CD8-positive, alpha-beta memory T cell (primary cell): ENCODE measurements at regions not wholly inside any gene's neighbourhood (a gene's known extent, or its start where the extent isn't known, plus 50 kb on each side); places are given as distances from the start of the nearest gene placed in this dataset.
"Not testable (repeated sequence)": the region's sequence is repeated elsewhere in the genome, so short reads cannot be mapped to it uniquely, and the experiment has no call there.

Experiments used
- CTCF ChIA-PET: fragments of 350-600 bp; sonication (Branson Sonifier 250); formaldehyde crosslinking; loops from one replicate; lab custom pipeline; 2021; ENCODE audit warnings: antibody characterized with exemption; lab: Charles Lee
- POLR2A ChIA-PET: fragments of 350-600 bp; sonication (Branson Sonifier 250); formaldehyde crosslinking; loops from one replicate; lab custom pipeline; 2021; ENCODE audit warnings: antibody characterized with exemption; lab: Charles Lee
- DNase-seq, 5 donors: peaks; one replicate each; pipeline versions ENCODE4 v3.0.0 to v3.0.0-alpha.2; 2020 to 2022; ENCODE audit warnings: mixed read lengths in 1 of 5
- H3K27ac ChIP-seq: one replicate; pipeline ENCODE4 v1.7.0; 2013; ENCODE audit warnings: low read depth, mild to moderate bottlenecking, low read length, moderate library complexity
- H3K27me3 ChIP-seq: 2 replicates; pipeline ENCODE4 v1.7.0; 2013; ENCODE audit warnings: low read length, mild to moderate bottlenecking; ENCODE audit not compliant: insufficient read depth, poor library complexity, severe bottlenecking
- H3K36me3 ChIP-seq: 2 replicates; pipeline ENCODE4 v1.7.0; 2013; ENCODE audit warnings: mild to moderate bottlenecking, low read length, moderate library complexity; ENCODE audit not compliant: insufficient read depth
- H3K4me1 ChIP-seq: 2 replicates; pipeline ENCODE4 v1.7.0; 2013; ENCODE audit warnings: mild to moderate bottlenecking, low read length, moderate library complexity; ENCODE audit not compliant: insufficient read depth
- H3K4me3 ChIP-seq: 2 replicates; pipeline ENCODE4 v1.7.0; 2013; ENCODE audit warnings: mild to moderate bottlenecking, low read length
- H3K9me3 ChIP-seq: 2 replicates; pipeline ENCODE4 v1.7.0; 2013; ENCODE audit warnings: mild to moderate bottlenecking, low read length
- H3K27ac Mint-ChIP-seq, 8 donors: one replicate each; pipeline ENCODE4 v1.8.0; 2020 to 2021; ENCODE audit warnings: mixed read lengths in 8 of 8, mild to moderate bottlenecking in 6 of 8, inconsistent platforms in 3 of 8, moderate library complexity in 3 of 8
- H3K27me3 Mint-ChIP-seq, 2 donors: one replicate each; pipeline ENCODE4 v1.8.0; 2020 to 2021; ENCODE audit warnings: mixed read lengths in 2 of 2, mild to moderate bottlenecking in 1 of 2, moderate library complexity in 1 of 2
- H3K36me3 Mint-ChIP-seq, 3 donors: one replicate each; pipeline ENCODE4 v1.8.0; 2020 to 2021; ENCODE audit warnings: mixed read lengths in 3 of 3, inconsistent platforms in 1 of 3, mild to moderate bottlenecking in 1 of 3
- H3K4me1 Mint-ChIP-seq, 3 donors: one replicate each; pipeline ENCODE4 v1.8.0; 2020 to 2021; ENCODE audit warnings: mixed read lengths in 3 of 3, inconsistent platforms in 1 of 3, mild to moderate bottlenecking in 1 of 3
- H3K4me3 Mint-ChIP-seq, 7 donors: one replicate each; pipeline ENCODE4 v1.8.0; 2020 to 2021; ENCODE audit warnings: mixed read lengths in 7 of 7, mild to moderate bottlenecking in 6 of 7, moderate library complexity in 4 of 7, inconsistent platforms in 2 of 7
- H3K9me3 Mint-ChIP-seq, 5 donors: one replicate each; pipeline ENCODE4 v1.8.0; 2020 to 2022; ENCODE audit warnings: mixed read lengths in 5 of 5, mild to moderate bottlenecking in 3 of 5, moderate library complexity in 2 of 5, inconsistent platforms in 1 of 5

DNA sequence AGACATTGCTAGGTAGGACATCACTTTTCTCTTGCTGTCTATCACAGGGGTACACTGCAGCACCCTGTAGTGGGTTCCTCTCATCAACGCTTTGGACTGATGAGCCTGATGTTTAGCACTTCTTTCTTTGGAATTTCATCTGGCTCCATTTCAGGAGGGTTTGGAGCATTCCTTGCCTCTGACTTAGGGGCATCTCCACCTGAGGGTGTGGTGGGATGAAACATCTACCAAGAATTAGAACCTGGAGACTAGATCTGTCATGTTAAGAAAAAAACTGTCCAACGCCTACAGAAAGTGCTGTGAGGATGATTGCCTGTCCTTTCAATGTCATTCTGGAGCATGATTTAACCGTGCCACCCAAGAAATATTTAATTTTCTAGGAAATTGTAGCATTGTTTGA is 648.4 kb downstream of the ETS1 start:
- Histone ChIP-seq H3K9me3 (no peaks in the 10 kb centered on the region), H3K4me3 (no peak overlapping the region), H3K36me3 (no peaks in the 10 kb centered on the region), H3K4me1 (no peaks in the 10 kb centered on the region), H3K27me3 (peaks cover 6% of the 10 kb centered on the region), H3K27ac (no peak overlapping the region)
- peaks cover 14 to 28% of the 10 kb centered on the region in 2 donors for H3K27me3 Mint-ChIP-seq
- no peaks in the 10 kb centered on the region for H3K36me3 Mint-ChIP-seq
- no peaks in the 10 kb centered on the region for H3K4me1 Mint-ChIP-seq
- POLR2A ChIA-PET = no interaction called here
- no peak overlapping the region for H3K4me3 Mint-ChIP-seq
- H3K9me3 Mint-ChIP-seq = peaks cover 0 to 4% (median 2%) of the 10 kb centered on the region in 5 donors
- no peak for DNase-seq
- CTCF ChIA-PET = no interaction called here
- H3K27ac Mint-ChIP-seq = no peak overlapping the region

- CTCF ChIA-PET = no interaction called here
- Histone ChIP-seq H3K36me3 (no peaks in the 10 kb centered on the region), H3K27me3 (peaks cover 6% of the 10 kb centered on the region), H3K27ac (no peak overlapping the region), H3K4me1 (no peaks in the 10 kb centered on the region), H3K4me3 (no peak overlapping the region), H3K9me3 (no peaks in the 10 kb centered on the region)
- Mint-ChIP-seq H3K27ac (no peak overlapping the region), H3K36me3 (no peaks in the 10 kb centered on the region), H3K9me3 (peaks cover 0 to 4% (median 0%) of the 10 kb centered on the region in 5 donors), H3K4me1 (no peaks in the 10 kb centered on the region), H3K4me3 (no peak overlapping the region), H3K27me3 (peaks cover 15 to 28% of the 10 kb centered on the region in 2 donors)
- POLR2A ChIA-PET = no interaction called here
- no peak for DNase-seq
Observed at GRCh38 chr11:127935081-127935480, 652.3 kb downstream of the ETS1 start.

GRCh38 chr11:127933961-127934360 is 653.4 kb downstream of the ETS1 start:
- H3K9me3 ChIP-seq, DNase-seq, H3K4me3 Mint-ChIP-seq, H3K27ac ChIP-seq, H3K27ac Mint-ChIP-seq, H3K36me3 Mint-ChIP-seq, H3K9me3 Mint-ChIP-seq, CTCF ChIA-PET, H3K27me3 ChIP-seq, H3K4me1 ChIP-seq, H3K4me3 ChIP-seq, POLR2A ChIA-PET, H3K36me3 ChIP-seq, H3K4me1 Mint-ChIP-seq: not testable (repeated sequence)
- H3K27me3 Mint-ChIP-seq = peaks cover 12 to 31% of the 10 kb centered on the region in 2 donors

- Mint-ChIP-seq H3K4me1 (no peaks in the 10 kb centered on the region), H3K36me3 (no peaks in the 10 kb centered on the region), H3K9me3 (peaks cover 0 to 8% (median 0%) of the 10 kb centered on the region in 5 donors), H3K27ac (no peak overlapping the region), H3K4me3 (no peak overlapping the region), H3K27me3 (peaks cover 13 to 33% of the 10 kb centered on the region in 2 donors)
- H3K4me1 ChIP-seq = no peaks in the 10 kb centered on the region
- peaks cover 6% of the 10 kb centered on the region for H3K27me3 ChIP-seq
- H3K9me3 ChIP-seq = no peaks in the 10 kb centered on the region
- ChIA-PET POLR2A (no interaction called here), CTCF (no interaction called here)
- no peak overlapping the region for H3K27ac ChIP-seq
- no peak overlapping the region for H3K4me3 ChIP-seq
- H3K36me3 ChIP-seq = no peaks in the 10 kb centered on the region
- DNase-seq = no peak
Observed at GRCh38 chr11:127931803-127932202, 655.6 kb downstream of the ETS1 start.

- peaks cover 0 to 1% (median 0%) of the 10 kb centered on the region in 3 donors for H3K36me3 Mint-ChIP-seq
- H3K27ac Mint-ChIP-seq = no peak overlapping the region
- Histone ChIP-seq H3K27ac (no peak overlapping the region), H3K36me3 (no peaks in the 10 kb centered on the region), H3K27me3 (no peaks in the 10 kb centered on the region), H3K9me3 (no peaks in the 10 kb centered on the region), H3K4me3 (no peak overlapping the region), H3K4me1 (no peaks in the 10 kb centered on the region)
- POLR2A ChIA-PET = no interaction called here
- H3K27me3 Mint-ChIP-seq = peaks cover 13 to 37% of the 10 kb centered on the region in 2 donors
- no peak for DNase-seq
- CTCF ChIA-PET = no interaction called here
- no peaks in the 10 kb centered on the region for H3K4me1 Mint-ChIP-seq
- no peak overlapping the region for H3K4me3 Mint-ChIP-seq
- peaks cover 0 to 5% (median 0%) of the 10 kb centered on the region in 5 donors for H3K9me3 Mint-ChIP-seq
Observed at GRCh38 chr11:127926721-127927120, 660.6 kb downstream of the ETS1 start.

- no peak for DNase-seq
- CTCF ChIA-PET = no interaction called here
- H3K27me3 Mint-ChIP-seq = peaks cover 11 to 34% of the 10 kb centered on the region in 2 donors
- Histone ChIP-seq H3K27me3 (no peaks in the 10 kb centered on the region), H3K27ac (no peak overlapping the region), H3K4me3 (no peak overlapping the region), H3K36me3 (no peaks in the 10 kb centered on the region), H3K4me1 (no peaks in the 10 kb centered on the region), H3K9me3 (no peaks in the 10 kb centered on the region)
- H3K9me3 Mint-ChIP-seq = peaks cover 0 to 8% (median 2%) of the 10 kb centered on the region in 5 donors
- H3K4me1 Mint-ChIP-seq = no peaks in the 10 kb centered on the region
- H3K36me3 Mint-ChIP-seq = peaks cover 0 to 1% (median 0%) of the 10 kb centered on the region in 3 donors
- no peak overlapping the region for H3K4me3 Mint-ChIP-seq
- H3K27ac Mint-ChIP-seq = no peak overlapping the region
- POLR2A ChIA-PET = no interaction called here
Observed at GRCh38 chr11:127925475-127925874, 661.9 kb downstream of the ETS1 start.

DNA sequence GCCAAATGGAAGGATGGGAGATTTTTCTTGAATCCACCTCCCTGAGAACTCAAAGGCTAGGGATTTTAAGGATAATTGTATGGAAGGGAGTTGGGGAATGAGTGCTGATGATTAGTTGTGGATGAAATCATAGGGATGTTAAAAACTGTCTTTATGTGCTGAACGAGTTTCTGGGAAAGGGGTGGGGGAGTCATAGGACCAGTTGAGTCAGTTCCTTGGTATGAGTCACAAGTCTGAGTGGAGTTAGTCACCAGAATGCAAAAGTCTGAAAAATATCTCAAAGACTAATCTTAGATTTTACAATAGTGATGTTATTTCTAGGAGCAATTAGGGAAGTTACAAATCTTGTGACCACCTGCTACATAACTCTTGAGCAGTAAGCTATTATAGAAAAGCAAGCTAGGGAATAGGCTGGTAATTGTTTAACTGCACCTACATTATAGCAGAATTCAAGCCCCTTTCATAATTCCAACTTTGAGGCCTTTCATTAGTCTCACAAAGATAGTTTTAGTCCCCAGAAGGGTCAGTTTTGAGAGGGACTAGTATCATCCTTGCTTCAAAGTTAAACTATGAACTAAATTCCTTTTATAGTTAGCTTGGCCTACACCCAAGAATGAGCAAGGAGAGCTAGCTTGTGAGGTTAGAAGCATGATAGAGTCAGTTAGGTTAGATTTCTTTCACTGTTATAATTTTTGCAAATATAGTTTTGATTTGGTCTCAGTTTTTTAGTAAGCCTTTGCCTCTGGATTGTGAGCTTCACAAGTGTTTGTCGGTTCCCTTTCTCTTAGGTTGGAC is 668.0 kb downstream of the ETS1 start:
- H3K27me3 Mint-ChIP-seq = peaks cover 15 to 46% of the 10 kb centered on the region in 2 donors
- H3K4me1 ChIP-seq = no peaks in the 10 kb centered on the region
- no peaks in the 10 kb centered on the region for H3K4me1 Mint-ChIP-seq
- H3K9me3 ChIP-seq = no peaks in the 10 kb centered on the region
- H3K4me3 Mint-ChIP-seq = no peak overlapping the region
- H3K27ac Mint-ChIP-seq = no peak overlapping the region
- CTCF ChIA-PET = no interaction called here
- no peak overlapping the region for H3K27ac ChIP-seq
- H3K9me3 Mint-ChIP-seq = peaks cover 19 to 29% (median 21%) of the 10 kb centered on the region in 5 donors
- H3K36me3 ChIP-seq = no peaks in the 10 kb centered on the region
- H3K36me3 Mint-ChIP-seq = peaks cover 0 to 1% (median 0%) of the 10 kb centered on the region in 3 donors
- no peak overlapping the region for H3K4me3 ChIP-seq
- POLR2A ChIA-PET = no interaction called here
- no peak for DNase-seq
- H3K27me3 ChIP-seq = no peaks in the 10 kb centered on the region

DNA sequence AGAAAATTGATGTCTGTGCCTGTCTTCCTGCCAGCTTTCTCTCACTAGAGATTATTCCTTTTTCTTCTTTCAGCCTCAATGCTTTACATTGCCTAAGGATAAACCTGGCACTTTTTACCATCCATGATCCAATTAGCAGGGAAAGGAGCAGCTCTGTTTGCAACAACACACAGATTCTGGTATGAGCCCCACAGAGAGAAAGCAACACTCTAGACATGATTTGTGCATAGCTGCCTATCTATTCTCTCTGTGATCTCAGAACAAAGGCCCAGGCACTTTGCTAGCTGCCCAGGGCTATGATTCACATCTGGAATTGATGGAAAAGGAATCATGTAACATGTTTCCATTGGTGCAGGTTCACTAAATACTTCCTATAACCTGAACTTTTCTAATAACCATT is 685.0 kb downstream of the ETS1 start:
- Mint-ChIP-seq H3K4me1 (no peaks in the 10 kb centered on the region), H3K27ac (no peak overlapping the region), H3K4me3 (no peak overlapping the region), H3K36me3 (no peaks in the 10 kb centered on the region), H3K27me3 (peaks cover 0 to 13% of the 10 kb centered on the region in 2 donors), H3K9me3 (peaks cover 0 to 3% (median 0%) of the 10 kb centered on the region in 5 donors)
- H3K9me3 ChIP-seq = no peaks in the 10 kb centered on the region
- ChIA-PET CTCF (no interaction called here), POLR2A (no interaction called here)
- H3K27ac ChIP-seq = no peak overlapping the region
- no peaks in the 10 kb centered on the region for H3K27me3 ChIP-seq
- no peak overlapping the region for H3K4me3 ChIP-seq
- H3K4me1 ChIP-seq = no peaks in the 10 kb centered on the region
- H3K36me3 ChIP-seq = no peaks in the 10 kb centered on the region
- no peak for DNase-seq
